SKM-1 (cell line): ENCODE measurements at regions not wholly inside any gene's neighbourhood (a gene's known extent, or its start where the extent isn't known, plus 50 kb on each side); places are given as distances from the start of the nearest gene placed in this dataset.

Experiments used
- DNase-seq: peaks from one replicate; lab custom pipeline; 2025; ENCODE audit not compliant: unreplicated experiment; lab: John Stamatoyannopoulos, UW

GRCh38 chr13:57784633-57785032 lies 153.1 kb downstream of the PCDH17 start:
- DNase-seq = no peak

GRCh38 chr13:57787058-57787791 lies 155.7 kb downstream of the PCDH17 start:
- no peak for DNase-seq

GRCh38 chr13:57799624-57800023 lies 168.1 kb downstream of the PCDH17 start:
- DNase-seq = no peak

GRCh38 chr13:57813651-57814050 lies 182.1 kb downstream of the PCDH17 start:
- DNase-seq = no peak

GRCh38 chr13:57815600-57815999 lies 184.1 kb downstream of the PCDH17 start:
- no peak for DNase-seq

- DNase-seq = no peak
These were observed 189.4 kb downstream of the PCDH17 start for GRCh38 chr13:57820924-57821323.

GRCh38 chr13:57823704-57824103 lies 192.2 kb downstream of the PCDH17 start:
- DNase-seq = no peak

GRCh38 chr13:57824121-57824520 lies 192.6 kb downstream of the PCDH17 start:
- DNase-seq = no peak

- DNase-seq = no peak
These were observed 193.5 kb downstream of the PCDH17 start for GRCh38 chr13:57825066-57825465.

- DNase-seq = no peak
These were observed 198.0 kb downstream of the PCDH17 start for GRCh38 chr13:57829496-57829895.

GRCh38 chr13:57832187-57832586 lies 200.6 kb downstream of the PCDH17 start:
- no peak for DNase-seq

GRCh38 chr13:57837801-57838200 lies 206.3 kb downstream of the PCDH17 start:
- DNase-seq = no peak

- DNase-seq = no peak
These were observed 212.0 kb downstream of the PCDH17 start for GRCh38 chr13:57843521-57843920.

- DNase-seq = no peak
These were observed 215.1 kb downstream of the PCDH17 start for GRCh38 chr13:57846600-57847173.

GRCh38 chr13:57857945-57858344 lies 226.4 kb downstream of the PCDH17 start:
- no peak for DNase-seq

- no peak for DNase-seq
These were observed 226.8 kb downstream of the PCDH17 start for GRCh38 chr13:57858376-57858775.

GRCh38 chr13:57862879-57863278 lies 231.3 kb downstream of the PCDH17 start:
- DNase-seq = no peak

GRCh38 chr13:57865600-57866294 lies 234.2 kb downstream of the PCDH17 start:
- peak; percentile 53 for DNase-seq

- no peak for DNase-seq
These were observed 243.0 kb downstream of the PCDH17 start for GRCh38 chr13:57874530-57874929.

- DNase-seq = no peak
These were observed 246.1 kb downstream of the PCDH17 start for GRCh38 chr13:57877601-57878000.

- no peak for DNase-seq
These were observed 246.7 kb downstream of the PCDH17 start for GRCh38 chr13:57878291-57878690.

- no peak for DNase-seq
These were observed 265.7 kb downstream of the PCDH17 start for GRCh38 chr13:57897225-57897624.
